T47D (cell line): ENCODE measurements at regions not wholly inside any gene's neighbourhood (a gene's known extent, or its start where the extent isn't known, plus 50 kb on each side); places are given as distances from the start of the nearest gene placed in this dataset.

Experiments
- DNase-seq, 2 experiments: peaks; one replicate each; pipeline versions ENCODE4 v3.0.0 to v3.0.0-alpha.2; 2011 to 2012; ENCODE audit warnings: low read depth in 1 of 2, low spot score in 1 of 2
- JUND ChIP-seq: IDR thresholded peaks from 2 replicates; pipeline ENCODE4 v1.6.1; 2012; ENCODE audit warnings: low read depth
- in situ Hi-C: cut with HindIII; loops from 2 replicates; pipeline ENCODE4 v1.10.0; 2016; ENCODE audit warnings: low sequenced_read_pairs, low pct_unique_long_range_greater_than_20kb

DNA sequence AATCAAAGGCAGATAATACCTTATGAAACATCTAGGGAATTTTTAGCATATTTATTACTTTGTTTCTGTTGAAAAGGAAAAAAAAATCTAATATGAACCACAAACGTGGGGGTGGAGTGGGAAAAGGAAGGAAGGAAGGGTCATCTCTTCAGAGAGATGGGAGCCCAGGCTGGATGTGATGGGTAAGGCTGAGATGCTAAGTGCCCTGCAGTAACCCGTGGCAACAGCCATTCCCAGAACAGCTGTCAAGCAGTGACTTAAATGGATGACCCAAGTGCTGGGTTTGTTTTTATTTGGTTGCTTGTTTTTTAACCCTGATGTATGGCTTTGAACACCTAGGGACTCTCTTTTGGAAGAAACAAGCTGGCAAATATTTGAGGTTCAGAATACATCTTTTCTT lies 50.7 kb upstream of the KLF7 start:
- no peak for DNase-seq
- in situ Hi-C loops, result no loop called here
- TF ChIP-seq JUND, result no peak

GRCh38 chr2:207217442-207217841 lies 51.7 kb upstream of the KLF7 start:
- TF ChIP-seq JUND, result no peak
- no peak for DNase-seq
- in situ Hi-C loops, result no loop called here

- no peak for DNase-seq
- TF ChIP-seq JUND, result no peak
- in situ Hi-C loops, result no loop called here
These were observed 53.4 kb upstream of the KLF7 start for GRCh38 chr2:207219081-207219630.

DNA sequence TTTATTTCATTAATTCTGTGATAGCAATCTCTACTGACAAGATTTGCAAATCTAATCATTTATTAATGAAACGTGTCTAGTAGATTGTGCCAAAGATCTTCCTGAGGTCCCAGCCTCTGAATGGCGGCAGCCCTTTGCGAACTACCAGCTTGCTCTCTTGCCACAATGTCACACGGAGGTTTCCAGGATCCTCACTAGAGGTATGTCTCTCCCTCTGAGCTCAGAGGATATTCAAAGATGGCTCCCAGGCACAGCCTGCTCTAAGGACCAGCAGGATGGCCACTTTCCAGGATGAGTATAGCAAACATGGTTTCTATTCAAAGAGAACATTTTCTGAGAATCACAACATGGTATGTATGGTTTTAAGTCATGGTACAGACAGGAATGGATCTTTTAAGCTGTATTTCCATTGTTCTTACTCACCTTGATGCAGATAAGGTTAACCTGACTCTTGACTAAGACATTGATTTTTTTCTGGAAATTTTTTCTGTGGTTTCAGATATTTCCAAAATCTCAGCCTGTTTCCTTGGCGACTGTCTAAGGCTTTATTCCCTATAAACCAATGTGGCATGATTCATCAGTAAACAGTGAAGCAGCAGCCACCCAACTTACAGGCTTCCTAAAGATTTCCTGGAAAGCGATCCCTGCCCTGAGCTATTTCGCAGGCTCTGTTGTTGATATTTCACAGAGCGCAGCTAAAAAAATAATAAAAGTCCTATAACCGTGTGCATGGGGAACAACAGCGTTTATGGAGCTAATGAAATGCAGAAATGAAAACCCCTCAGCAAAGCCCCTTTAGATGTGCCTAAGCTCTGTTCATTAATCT lies 54.1 kb upstream of the KLF7 start:
- in situ Hi-C loops, result no loop called here
- no peak for DNase-seq
- TF ChIP-seq JUND, result no peak

DNA sequence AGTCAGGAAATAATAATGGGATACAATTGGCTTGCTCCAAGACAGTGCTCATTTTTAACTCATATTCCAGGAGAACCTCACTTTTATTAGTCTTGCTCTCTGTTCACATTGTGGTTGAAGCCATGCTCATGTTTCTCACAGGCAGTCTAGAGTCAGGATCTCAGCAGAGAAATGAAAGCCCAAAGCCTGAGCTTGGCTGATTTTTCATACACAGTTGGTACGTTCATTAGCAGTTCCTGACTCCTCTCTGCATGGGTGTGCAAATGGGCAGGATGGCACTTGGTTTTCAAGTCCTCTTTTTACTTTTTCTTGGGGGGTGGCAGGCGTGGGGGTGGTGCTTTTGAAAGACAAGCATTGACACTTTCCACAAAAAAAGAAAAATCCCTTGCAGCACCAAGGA lies 56.0 kb upstream of the KLF7 start:
- DNase-seq, result no peak
- no peak for TF ChIP-seq JUND
- in situ Hi-C loops, result no loop called here

- DNase-seq, result no peak
- no peak for TF ChIP-seq JUND
These were observed 57.3 kb upstream of the KLF7 start for GRCh38 chr2:207223051-207223450.

DNA sequence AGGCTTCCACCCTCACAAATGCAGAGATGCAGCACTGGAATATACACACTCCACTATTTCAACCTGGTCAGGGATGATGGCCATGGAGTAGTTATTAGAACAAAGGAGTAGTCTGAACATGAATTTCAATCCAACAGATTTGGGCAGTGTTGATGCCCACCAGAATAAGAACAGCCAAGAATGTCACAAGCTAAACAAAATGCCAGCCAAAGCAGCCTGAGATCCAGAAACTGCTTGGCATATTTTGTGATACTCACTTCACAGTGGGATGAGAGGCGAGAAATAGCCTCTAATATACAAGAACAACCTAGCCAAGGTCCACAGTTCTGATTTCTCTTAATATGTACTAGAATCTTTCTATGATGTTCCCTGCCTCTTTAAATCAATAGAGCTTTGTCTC lies 58.6 kb upstream of the KLF7 start:
- no peak for DNase-seq
- in situ Hi-C loops, result no loop called here
- no peak for TF ChIP-seq JUND

More at GRCh38 chr2:207223051-207223450, 57.3 kb upstream of the KLF7 start:
- in situ Hi-C loops, result no loop called here

GRCh38 chr2:207224791-207225482 lies 59.2 kb upstream of the KLF7 start:
- in situ Hi-C loops, result no loop called here
- no peak for TF ChIP-seq JUND
- DNase-seq, result no peak

- no peak for TF ChIP-seq JUND
- in situ Hi-C loops, result no loop called here
- DNase-seq, result no peak
These were observed 60.0 kb upstream of the KLF7 start for GRCh38 chr2:207225773-207226172.

GRCh38 chr2:207226243-207226642 lies 60.5 kb upstream of the KLF7 start:
- TF ChIP-seq JUND, result no peak
- in situ Hi-C loops, result no loop called here
- no peak for DNase-seq

DNA sequence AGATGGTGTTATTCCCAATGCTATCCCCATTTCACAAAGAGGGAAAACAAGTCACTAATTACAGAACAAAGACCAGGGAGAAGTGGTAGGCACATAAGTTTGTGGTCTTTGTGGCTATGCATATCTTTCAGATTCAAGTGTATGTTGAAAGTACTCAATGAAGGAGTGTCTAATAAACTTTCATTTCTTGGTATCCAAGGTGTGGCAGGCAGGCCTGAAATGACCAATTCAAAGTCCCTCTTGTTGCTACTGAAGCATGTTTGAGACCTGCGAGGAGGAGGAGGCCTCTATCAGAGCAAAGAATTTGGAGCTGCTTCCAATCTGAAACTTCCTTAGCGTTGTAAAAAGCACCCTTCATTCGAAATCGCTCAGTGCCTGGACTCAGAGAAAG lies 60.9 kb upstream of the KLF7 start:
- in situ Hi-C loops, result no loop called here
- no peak for TF ChIP-seq JUND
- DNase-seq, result no peak

GRCh38 chr2:207227062-207227748 lies 61.5 kb upstream of the KLF7 start:
- no peak for TF ChIP-seq JUND
- DNase-seq, result no peak
- in situ Hi-C loops, result no loop called here

DNA sequence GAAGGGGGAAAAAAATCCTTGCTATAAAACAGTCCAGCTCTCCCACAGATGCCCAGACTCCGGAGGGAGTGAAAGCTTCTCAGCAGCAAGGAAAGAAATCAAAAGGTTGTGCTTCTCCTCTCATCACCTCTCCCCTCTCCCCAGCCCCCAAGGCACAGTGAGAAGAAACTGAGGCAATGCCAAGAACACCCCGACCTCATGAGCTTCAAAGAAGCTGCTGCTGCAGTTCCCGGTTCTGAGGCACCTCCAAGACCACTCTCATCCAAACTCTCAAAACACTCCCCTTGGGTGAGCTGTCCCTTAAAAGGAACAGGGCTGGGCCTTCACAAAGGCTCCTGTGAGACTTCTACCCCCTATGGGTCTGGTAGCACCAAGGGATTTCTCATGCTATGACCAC lies 62.0 kb upstream of the KLF7 start:
- in situ Hi-C loops, result no loop called here
- no peak for DNase-seq
- TF ChIP-seq JUND, result no peak
